K562 (cell line): ENCODE measurements at regions not wholly inside any gene's neighbourhood (a gene's known extent, or its start where the extent isn't known, plus 50 kb on each side); places are given as distances from the start of the nearest gene placed in this dataset.
"Not testable (repeated sequence)": the region's sequence is repeated elsewhere in the genome, so short reads cannot be mapped to it uniquely, and the experiment has no call there.

ENCODE experiments used
- ATAC-seq: fragments of 200-7000 bp; cut with Tn5 transposase; 3 replicates; pipeline ENCODE4 v1.9.1; 2020; ENCODE audit warnings: moderate library complexity
- BruUV-seq: library from RNA; stranded (reverse); fragments of 400-500 nt; replicated peaks from 2 replicates; lab custom pipeline; 2021; lab: Mats Ljungman, UMichigan
- CTCF ChIA-PET: fragments of 300-600 bp; formaldehyde crosslinking; extraction: SDS; loops from one replicate; lab custom pipeline; 2021; ENCODE audit warnings: low intra/inter-chr PET ratio; lab: Yijun Ruan, JAX
- POLR2A ChIA-PET: fragments of 300-600, 350-650 bp; sonication (Branson Sonifier 250); formaldehyde crosslinking; extraction: SDS; loops from one replicate; lab custom pipeline; 2021; ENCODE audit warnings: antibody characterized with exemption, inconsistent platforms; lab: Yijun Ruan, JAX
- DNase-seq, 4 experiments: peaks; one replicate each; pipeline versions ENCODE4 v3.0.0 to v3.0.0-alpha.2; 2011 to 2018; ENCODE audit warnings: low spot score in 3 of 4, mixed read lengths in 3 of 4; ENCODE audit errors: extremely low read depth in 1 of 4
- FAIRE-seq: peaks from 2 replicates; lab custom pipeline; 2011; peaks lifted over from hg19 to GRCh38; lab: Jason Lieb, UNC
- H2AFZ ChIP-seq: 2 replicates; pipeline ENCODE4 v1.6.0; 2011; ENCODE audit warnings: low read depth, low read length, control low read depth, inconsistent platforms
- H3K27ac ChIP-seq: fragments of 200-600 bp; 3 replicates; pipeline ENCODE4 v1.8.0; 2011; ENCODE audit warnings: low read depth, mild to moderate bottlenecking, control low read depth, inconsistent platforms, low read length, moderate library complexity, mixed read lengths; ENCODE audit errors: extremely low read depth
- H3K27me3 ChIP-seq, 2 experiments: fragments of 300-600 bp in 1 of 2; 2 replicates in 1 of 2; 3 replicates in 1 of 2; pipeline versions ENCODE4 v1.6.0 to v1.8.0; 2011; ENCODE audit warnings: inconsistent platforms in 2 of 2, low read length in 2 of 2, mild to moderate bottlenecking in 1 of 2, mixed read lengths in 1 of 2, moderate library complexity in 1 of 2; ENCODE audit not compliant: control insufficient read depth in 2 of 2, insufficient read depth in 2 of 2
- H3K36me3 ChIP-seq: fragments of 300-600 bp; 3 replicates; pipeline ENCODE4 v1.8.0; 2011; ENCODE audit warnings: mild to moderate bottlenecking, low read length, inconsistent platforms; ENCODE audit not compliant: control insufficient read depth, insufficient read depth
- H3K4me1 ChIP-seq, 2 experiments: fragments of 200-600 bp in 1 of 2; replicated peaks in 1 of 2; 2 replicates in 1 of 2; 3 replicates in 1 of 2; pipeline versions ENCODE4 v1.5.1 to v1.8.0; 2011; ENCODE audit warnings: inconsistent platforms in 2 of 2, low read length in 2 of 2, mild to moderate bottlenecking in 1 of 2, mixed read lengths in 1 of 2, moderate library complexity in 1 of 2; ENCODE audit not compliant: control insufficient read depth in 2 of 2, insufficient read depth in 2 of 2
- H3K4me2 ChIP-seq: 2 replicates; pipeline ENCODE4 v1.6.1; 2011; ENCODE audit warnings: low read length, control low read depth, inconsistent platforms, mixed read lengths; ENCODE audit not compliant: insufficient read depth
- H3K4me3 ChIP-seq: fragments of 200-600 bp; sonication (generic), shearing (Covaris generic); 2 replicates; pipeline ENCODE4 v1.5.1; 2016; ENCODE audit warnings: control low read depth, inconsistent platforms
- H3K79me2 ChIP-seq: fragments of 200-600 bp; 3 replicates; pipeline ENCODE4 v1.8.0; 2011; ENCODE audit warnings: low read length, inconsistent platforms; ENCODE audit not compliant: control insufficient read depth, insufficient read depth
- H3K9ac ChIP-seq, 2 experiments: 2 replicates each; pipeline versions ENCODE4 v1.6.0 to v1.6.1; 2011; ENCODE audit warnings: low read depth in 2 of 2, low read length in 2 of 2, control low read depth in 1 of 2, inconsistent platforms in 1 of 2, mild to moderate bottlenecking in 1 of 2, mixed read lengths in 1 of 2; ENCODE audit not compliant: insufficient read depth in 1 of 2
- H3K9me1 ChIP-seq: one replicate; pipeline ENCODE4 v1.6.0; 2011; ENCODE audit warnings: inconsistent platforms, mild to moderate bottlenecking, low read length, moderate library complexity; ENCODE audit not compliant: control insufficient read depth, insufficient read depth
- H3K9me3 ChIP-seq: replicated peaks from 2 replicates; pipeline ENCODE4 v1.5.1; 2011; ENCODE audit warnings: low read depth, low read length, inconsistent platforms; ENCODE audit not compliant: control insufficient read depth, insufficient read depth
- H4K20me1 ChIP-seq: replicated peaks from 2 replicates; pipeline ENCODE4 v1.6.1; 2011; ENCODE audit warnings: low read length, inconsistent platforms, mixed read lengths; ENCODE audit not compliant: control insufficient read depth, insufficient read depth
- GABPB1 ChIP-seq: sonication (generic); formaldehyde crosslinking; IDR thresholded peaks from 2 replicates; pipeline ENCODE4 v1.8.0; 2022; ENCODE audit warnings: mild to moderate bottlenecking, missing genetic modification reagents
- HNRNPUL1 ChIP-seq: fragments of 200-400 bp; formaldehyde crosslinking; IDR thresholded peaks from 2 replicates; pipeline ENCODE4 v1.6.1; 2017; ENCODE audit warnings: low read length
- MEIS2 ChIP-seq: fragments of 450-650 bp; IDR thresholded peaks from 2 replicates; pipeline ENCODE4 v1.6.1; 2014; ENCODE audit warnings: mild to moderate bottlenecking; ENCODE audit not compliant: partially characterized antibody
- SIN3A ChIP-seq, 2 experiments: fragments of 150-350 bp in 1 of 2; IDR thresholded peaks; 2 replicates each; pipeline ENCODE4 v1.6.1; 2011 to 2016; ENCODE audit warnings: borderline replicate concordance in 2 of 2, low read depth in 2 of 2, low read length in 2 of 2, mild to moderate bottlenecking in 2 of 2, moderate library complexity in 2 of 2; ENCODE audit not compliant: control insufficient read depth in 1 of 2
- SMARCA5 ChIP-seq: fragments of 450-650 bp; IDR thresholded peaks from 2 replicates; pipeline ENCODE4 v1.6.1; 2016
- TCF3 ChIP-seq: sonication (generic); formaldehyde crosslinking; IDR thresholded peaks from 2 replicates; pipeline ENCODE4 v1.4.0; 2020; ENCODE audit warnings: mild to moderate bottlenecking, missing genetic modification reagents
- WGBS: fragments of 100-300 bp; shearing (Covaris generic); methylation state at CpG from one replicate; pipeline ENCODE4 v1.1.6; 2016; ENCODE audit warnings: low coverage, mixed read lengths; ENCODE audit not compliant: insufficient coverage; ENCODE audit errors: missing lambda C conversion rate; 5-methylcytosine and 5-hydroxymethylcytosine counted together
- in situ Hi-C: fragments of 300-500 bp; cut with MboI; formaldehyde crosslinking; loops from 4 replicates; pipeline ENCODE4 v1.15.0; 2018; ENCODE audit warnings: inconsistent platforms, mixed read lengths
- intact Hi-C: fragments of 100-400 bp; cut with micrococcal nuclease; formaldehyde crosslinking; loops from 2 replicates; pipeline ENCODE4 v1.14.2; 2022

DNA sequence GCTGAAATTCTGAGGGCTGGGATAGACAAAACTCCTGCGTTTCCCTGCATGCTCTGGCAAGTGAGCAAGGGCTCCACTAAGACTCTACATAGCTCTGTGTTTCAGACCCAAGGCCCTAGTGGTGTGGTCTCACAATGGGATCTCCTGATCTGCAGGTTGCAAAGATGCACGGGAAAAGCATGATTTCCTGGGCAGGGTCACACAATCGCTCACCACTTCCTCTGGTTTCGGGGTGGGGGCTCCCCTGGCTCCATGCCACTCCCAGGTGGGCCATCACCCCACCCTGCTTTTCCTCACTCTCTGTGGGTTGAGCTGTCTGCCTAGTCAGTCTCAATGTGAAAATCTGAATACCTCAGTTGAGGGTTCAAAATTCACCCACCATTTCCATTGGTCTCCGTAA, 111.5 kb downstream of the KLF8 start:
- in situ Hi-C loops = no loop called here
- no peaks in the 10 kb centered on the region for H3K9me3 ChIP-seq
- no peaks in the 10 kb centered on the region for H3K9me1 ChIP-seq
- no peak overlapping the region for H2AFZ ChIP-seq
- H3K4me2 ChIP-seq = no peak overlapping the region
- no peaks in the 10 kb centered on the region for H3K4me1 ChIP-seq
- TF ChIP-seq SIN3A (IDR thresholded peaks at IDR 0.05; ENCODE audit: borderline replicate concordance in 2 of 2, control insufficient read depth in 1 of 2, low read depth in 2 of 2, low read length in 2 of 2) = no peak
- no peak for TF ChIP-seq SMARCA5
- no peak for TF ChIP-seq HNRNPUL1
- no peak for TF ChIP-seq TCF3 (CRISPR knock-in tag)
- no peak for TF ChIP-seq GABPB1 (CRISPR knock-in tag)
- TF ChIP-seq MEIS2 = no peak
- no TSS peak for BruUV-seq
- H3K27ac ChIP-seq = no peak overlapping the region
- WGBS = 0% methylated on average over 5 of the region's 5 CpGs
- H3K79me2 ChIP-seq = no peaks in the 10 kb centered on the region
- ATAC-seq (no peak), FAIRE-seq (no peak), DNase-seq (no peak)
- no peaks in the 10 kb centered on the region for H3K27me3 ChIP-seq
- ChIA-PET POLR2A (interaction anchor here (0.6 kb wide), 1 partner anchor 88 kb away, joined by 3 read pairs; no protein-coding TSS in a partner anchor), CTCF (no interaction called here)
- no peaks in the 10 kb centered on the region for H4K20me1 ChIP-seq
- H3K9ac ChIP-seq = no peak overlapping the region
- no peaks in the 10 kb centered on the region for H3K36me3 ChIP-seq
- intact Hi-C loops = no loop called here
- no peak overlapping the region for H3K4me3 ChIP-seq

DNA sequence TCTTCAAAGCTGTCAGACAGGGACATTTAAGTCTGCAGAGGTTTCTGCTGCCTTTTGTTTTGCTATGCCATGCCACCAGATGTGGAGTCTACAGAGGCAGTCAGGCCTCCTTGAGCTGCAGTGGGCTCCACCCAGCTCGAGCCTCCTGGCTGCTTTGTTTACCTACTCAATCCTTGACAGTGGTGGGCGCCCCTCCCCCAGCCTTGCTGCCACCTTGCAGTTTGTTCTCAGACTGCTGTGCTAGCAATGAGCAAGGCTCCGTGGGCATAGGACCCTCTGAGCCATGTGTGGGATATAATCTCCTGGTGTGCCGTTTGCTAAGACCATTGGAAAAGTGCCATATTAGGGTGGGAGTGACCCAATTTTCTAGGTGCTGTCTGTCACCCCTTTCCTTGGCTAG, 126.0 kb downstream of the KLF8 start:
- CTCF ChIA-PET, H3K4me1 ChIP-seq, H3K9ac ChIP-seq, H3K79me2 ChIP-seq, DNase-seq, H3K9me1 ChIP-seq, H3K9me3 ChIP-seq, H3K36me3 ChIP-seq, BruUV-seq, H4K20me1 ChIP-seq, ATAC-seq, H3K27me3 ChIP-seq, H3K27ac ChIP-seq, in situ Hi-C loops, intact Hi-C loops, H3K4me2 ChIP-seq, H3K4me3 ChIP-seq, FAIRE-seq, H2AFZ ChIP-seq, POLR2A ChIA-PET: not testable (repeated sequence)
- 0% methylated on average over 4 of the region's 4 CpGs for WGBS

DNA sequence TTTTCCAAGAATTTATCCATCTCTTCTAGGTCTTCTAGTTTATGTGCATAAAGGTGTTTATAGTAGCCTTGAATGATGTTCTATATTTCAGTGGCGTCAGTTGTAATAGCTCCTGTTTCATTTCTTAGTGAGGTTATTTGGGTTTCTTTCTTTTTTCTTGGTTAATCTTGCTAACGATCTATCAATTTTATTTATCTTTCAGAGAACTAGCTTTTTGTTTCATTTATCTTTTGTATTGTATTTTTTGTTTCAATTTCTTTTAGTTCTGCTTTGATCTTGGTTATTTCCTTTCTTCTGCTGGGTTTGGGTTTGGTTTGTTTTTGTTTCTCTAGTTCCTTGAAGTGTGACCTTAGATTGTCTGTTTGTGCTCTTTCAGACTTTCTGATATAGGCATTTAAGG, 133.0 kb downstream of the KLF8 start:
- DNase-seq, H2AFZ ChIP-seq, BruUV-seq, H3K9ac ChIP-seq, H3K79me2 ChIP-seq, H3K4me2 ChIP-seq, H3K4me1 ChIP-seq, H3K27ac ChIP-seq, H3K36me3 ChIP-seq, H3K9me3 ChIP-seq, ATAC-seq, CTCF ChIA-PET, H3K27me3 ChIP-seq, H4K20me1 ChIP-seq, in situ Hi-C loops, POLR2A ChIA-PET, intact Hi-C loops, H3K4me3 ChIP-seq, H3K9me1 ChIP-seq, FAIRE-seq: not testable (repeated sequence)
- 0% methylated on average over 2 of the region's 2 CpGs for WGBS
